ENCODE measurements at regions not wholly inside any gene's neighbourhood (a gene's known extent, or its start where the extent isn't known, plus 50 kb on each side); places are given as distances from the start of the nearest gene placed in this dataset.
A peak's percentile ranks its signal among the peaks of the same experiment; 100 is the strongest.

DNA sequence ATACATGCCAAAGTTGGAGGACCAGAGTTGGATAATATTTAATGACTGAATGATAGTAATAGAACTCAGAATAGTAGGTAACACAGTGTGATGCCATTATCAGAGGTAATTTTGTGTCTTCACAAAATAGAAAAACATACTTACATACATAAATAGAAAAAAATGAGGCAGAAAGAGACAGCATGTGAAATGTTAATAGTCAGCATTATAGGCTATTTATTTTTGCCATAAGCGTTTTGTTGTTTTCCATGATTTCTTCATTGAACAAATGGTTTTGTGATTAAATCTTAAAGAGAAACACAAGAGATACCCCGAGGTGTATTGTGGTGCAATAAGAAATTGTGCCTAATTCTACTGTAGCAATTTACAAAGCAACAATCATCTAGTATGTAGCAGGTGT lies 626.3 kb downstream of the KCNJ2 start:
- no peak overlapping the region for H3K4ac ChIP-seq (ENCODE audit: low read depth, low read length)
- no peak overlapping the region for H3K14ac ChIP-seq (ENCODE audit: low read length)
- H2AK5ac ChIP-seq (ENCODE audit: low read length) = no peak overlapping the region
- H3K4me1 ChIP-seq (ENCODE audit: control insufficient read depth in 1 of 2, insufficient read depth in 2 of 2, low read length in 2 of 2) = no peaks in the 10 kb centered on the region
- no peaks in the 10 kb centered on the region for H3K9me3 ChIP-seq (ENCODE audit: insufficient read depth, low read depth, low read length)
- no peaks in the 10 kb centered on the region for H3K79me1 ChIP-seq (ENCODE audit: low read length)
- no CpG with 5 or more reads among the region's 2 CpGs for WGBS (ENCODE audit: extremely low coverage, insufficient coverage, insufficient read length)
- H3K79me2 ChIP-seq (ENCODE audit: control insufficient read depth, insufficient read depth, low read length, poor library complexity) = no peaks in the 10 kb centered on the region
- H2BK5ac ChIP-seq (ENCODE audit: low read depth, low read length, poor library complexity) = no peak overlapping the region
- H4K12ac ChIP-seq (ENCODE audit: low read depth, low read length) = no peak overlapping the region
- H3K9ac ChIP-seq (ENCODE audit: low read length) = no peak overlapping the region
- no peak overlapping the region for H3K27ac ChIP-seq (ENCODE audit: low read depth, low read length)
- DNase-seq = no peak
- H4K91ac ChIP-seq (ENCODE audit: low read depth, low read length) = no peak overlapping the region
- H3K18ac ChIP-seq (ENCODE audit: low read length) = no peak overlapping the region
- H3K27me3 ChIP-seq (ENCODE audit: insufficient read depth, low read length) = no peaks in the 10 kb centered on the region
- H3K36me3 ChIP-seq (ENCODE audit: control insufficient read depth in 1 of 2, insufficient read depth in 2 of 2, low read length in 2 of 2) = no peaks in the 10 kb centered on the region
- H4K8ac ChIP-seq (ENCODE audit: low read depth, low read length) = no peak overlapping the region
- H3K4me2 ChIP-seq (ENCODE audit: low read length) = no peak overlapping the region
- H2BK12ac ChIP-seq (ENCODE audit: low read length) = no peak overlapping the region
- no peak overlapping the region for H2AFZ ChIP-seq (ENCODE audit: insufficient read depth, low read length, poor library complexity)
- no peak overlapping the region for H2BK120ac ChIP-seq (ENCODE audit: insufficient read depth, low read length, poor library complexity)
- no peak overlapping the region for H3K4me3 ChIP-seq (ENCODE audit: low read depth, low read length)
- H3K23ac ChIP-seq (ENCODE audit: low read length) = no peak overlapping the region

DNA sequence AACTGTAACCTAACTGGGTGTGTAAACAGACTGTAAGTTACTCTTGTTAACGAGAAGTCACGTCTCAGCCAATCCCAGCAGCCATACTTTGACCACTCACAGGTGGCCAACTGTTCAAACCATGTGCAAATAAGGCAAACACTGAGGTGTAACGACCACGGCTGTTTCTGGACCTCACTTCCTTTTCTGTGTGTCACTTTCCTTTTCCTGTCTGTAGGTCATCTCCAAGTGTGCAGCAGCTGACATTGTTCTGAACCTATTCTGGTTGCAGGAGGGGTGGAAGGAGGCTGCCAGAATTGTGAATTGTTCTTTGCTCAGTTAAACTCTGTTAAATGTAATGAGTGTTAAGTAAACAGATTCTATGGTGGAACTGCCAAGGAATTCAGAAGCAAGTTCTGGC lies 627.4 kb downstream of the KCNJ2 start:
- DNase-seq = no peak
- Histone ChIP-seq H3K27me3 (ENCODE audit: insufficient read depth, low read length) (no peaks in the 10 kb centered on the region), H2AFZ (ENCODE audit: insufficient read depth, low read length, poor library complexity) (no peak overlapping the region), H2BK120ac (ENCODE audit: insufficient read depth, low read length, poor library complexity) (no peak overlapping the region), H3K9ac (ENCODE audit: low read length) (no peak overlapping the region), H2BK5ac (ENCODE audit: low read depth, low read length, poor library complexity) (no peak overlapping the region), H3K79me1 (ENCODE audit: low read length) (no peaks in the 10 kb centered on the region), H4K8ac (ENCODE audit: low read depth, low read length) (no peak overlapping the region), H3K79me2 (ENCODE audit: control insufficient read depth, insufficient read depth, low read length, poor library complexity) (no peaks in the 10 kb centered on the region), H3K14ac (ENCODE audit: low read length) (no peak overlapping the region), H2BK12ac (ENCODE audit: low read length) (no peak overlapping the region), H3K27ac (ENCODE audit: low read depth, low read length) (no peak overlapping the region), H3K4me2 (ENCODE audit: low read length) (no peak overlapping the region), H3K4me1 (ENCODE audit: control insufficient read depth in 1 of 2, insufficient read depth in 2 of 2, low read length in 2 of 2) (no peaks in the 10 kb centered on the region), H3K4me3 (ENCODE audit: low read depth, low read length) (no peak overlapping the region), H4K91ac (ENCODE audit: low read depth, low read length) (no peak overlapping the region), H3K4ac (ENCODE audit: low read depth, low read length) (no peak overlapping the region), H3K23ac (ENCODE audit: low read length) (no peak overlapping the region), H2AK5ac (ENCODE audit: low read length) (no peak overlapping the region), H3K36me3 (ENCODE audit: control insufficient read depth in 1 of 2, insufficient read depth in 2 of 2, low read length in 2 of 2) (no peaks in the 10 kb centered on the region), H3K9me3 (ENCODE audit: insufficient read depth, low read depth, low read length) (no peaks in the 10 kb centered on the region), H3K18ac (ENCODE audit: low read length) (no peak overlapping the region), H4K12ac (ENCODE audit: low read depth, low read length) (no peak overlapping the region)
- WGBS (ENCODE audit: extremely low coverage, insufficient coverage, insufficient read length) = no CpG with 5 or more reads among the region's 4 CpGs

- no peak overlapping the region for H4K8ac ChIP-seq (ENCODE audit: low read depth, low read length)
- H3K4me2 ChIP-seq (ENCODE audit: low read length) = no peak overlapping the region
- no peak overlapping the region for H3K27ac ChIP-seq (ENCODE audit: low read depth, low read length)
- H3K4me3 ChIP-seq (ENCODE audit: low read depth, low read length) = no peak overlapping the region
- no peaks in the 10 kb centered on the region for H3K36me3 ChIP-seq (ENCODE audit: control insufficient read depth in 1 of 2, insufficient read depth in 2 of 2, low read length in 2 of 2)
- H2AFZ ChIP-seq (ENCODE audit: insufficient read depth, low read length, poor library complexity) = no peak overlapping the region
- H3K4ac ChIP-seq (ENCODE audit: low read depth, low read length) = no peak overlapping the region
- no peaks in the 10 kb centered on the region for H3K4me1 ChIP-seq (ENCODE audit: control insufficient read depth in 1 of 2, insufficient read depth in 2 of 2, low read length in 2 of 2)
- no peak overlapping the region for H4K91ac ChIP-seq (ENCODE audit: low read depth, low read length)
- H4K12ac ChIP-seq (ENCODE audit: low read depth, low read length) = no peak overlapping the region
- H3K9ac ChIP-seq (ENCODE audit: low read length) = no peak overlapping the region
- 100% methylated on average over 1 of the region's 5 CpGs for whole genome bisulfite sequencing (ENCODE audit: extremely low coverage, insufficient coverage, insufficient read length)
- no peaks in the 10 kb centered on the region for H3K79me2 ChIP-seq (ENCODE audit: control insufficient read depth, insufficient read depth, low read length, poor library complexity)
- H3K18ac ChIP-seq (ENCODE audit: low read length) = no peak overlapping the region
- H2AK5ac ChIP-seq (ENCODE audit: low read length) = no peak overlapping the region
- no peaks in the 10 kb centered on the region for H3K27me3 ChIP-seq (ENCODE audit: insufficient read depth, low read length)
- H3K79me1 ChIP-seq (ENCODE audit: low read length) = no peaks in the 10 kb centered on the region
- no peaks in the 10 kb centered on the region for H3K9me3 ChIP-seq (ENCODE audit: insufficient read depth, low read depth, low read length)
- H3K23ac ChIP-seq (ENCODE audit: low read length) = no peak overlapping the region
- H2BK12ac ChIP-seq (ENCODE audit: low read length) = no peak overlapping the region
- H3K14ac ChIP-seq (ENCODE audit: low read length) = no peak overlapping the region
- no peak for DNase-seq
- H2BK120ac ChIP-seq (ENCODE audit: insufficient read depth, low read length, poor library complexity) = no peak overlapping the region
- no peak overlapping the region for H2BK5ac ChIP-seq (ENCODE audit: low read depth, low read length, poor library complexity)
Measured at GRCh38 chr17:70797166-70797565, 627.8 kb downstream of the KCNJ2 start.

DNA sequence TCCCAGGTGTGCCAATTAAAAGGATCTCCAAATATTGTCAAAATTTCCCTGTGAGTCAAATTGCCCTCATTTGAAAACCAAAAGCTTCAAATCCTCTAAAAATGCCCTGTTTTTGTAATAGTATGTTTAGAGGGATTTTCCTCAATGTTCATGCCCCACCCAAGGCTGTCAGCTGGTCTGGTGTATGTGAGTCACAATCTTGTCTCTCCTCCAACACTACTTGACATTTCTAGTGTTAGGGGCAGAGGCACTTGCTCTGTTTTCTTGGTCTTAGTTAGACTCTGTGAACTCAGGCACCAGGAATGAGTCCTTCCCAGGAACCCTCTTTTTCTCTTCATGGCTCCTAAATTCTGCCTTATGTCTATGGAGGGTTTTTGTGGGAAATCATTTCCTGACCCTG lies 634.8 kb downstream of the KCNJ2 start:
- no peak overlapping the region for H3K9ac ChIP-seq (ENCODE audit: low read length)
- no peak overlapping the region for H4K12ac ChIP-seq (ENCODE audit: low read depth, low read length)
- H3K27me3 ChIP-seq (ENCODE audit: insufficient read depth, low read length) = no peaks in the 10 kb centered on the region
- no peak overlapping the region for H3K4me3 ChIP-seq (ENCODE audit: low read depth, low read length)
- no peaks in the 10 kb centered on the region for H3K9me3 ChIP-seq (ENCODE audit: insufficient read depth, low read depth, low read length)
- H4K8ac ChIP-seq (ENCODE audit: low read depth, low read length) = no peak overlapping the region
- no peak overlapping the region for H3K4ac ChIP-seq (ENCODE audit: low read depth, low read length)
- no peak overlapping the region for H3K14ac ChIP-seq (ENCODE audit: low read length)
- no peak overlapping the region for H4K91ac ChIP-seq (ENCODE audit: low read depth, low read length)
- no peak overlapping the region for H2AK5ac ChIP-seq (ENCODE audit: low read length)
- no peaks in the 10 kb centered on the region for H3K4me1 ChIP-seq (ENCODE audit: control insufficient read depth in 1 of 2, insufficient read depth in 2 of 2, low read length in 2 of 2)
- DNase-seq = no peak
- no peak overlapping the region for H2BK12ac ChIP-seq (ENCODE audit: low read length)
- no peak overlapping the region for H3K18ac ChIP-seq (ENCODE audit: low read length)
- no peak overlapping the region for H3K23ac ChIP-seq (ENCODE audit: low read length)
- no peak overlapping the region for H2BK120ac ChIP-seq (ENCODE audit: insufficient read depth, low read length, poor library complexity)
- no peak overlapping the region for H2BK5ac ChIP-seq (ENCODE audit: low read depth, low read length, poor library complexity)
- no peaks in the 10 kb centered on the region for H3K79me1 ChIP-seq (ENCODE audit: low read length)
- no peak overlapping the region for H3K4me2 ChIP-seq (ENCODE audit: low read length)
- no peak overlapping the region for H2AFZ ChIP-seq (ENCODE audit: insufficient read depth, low read length, poor library complexity)
- no peaks in the 10 kb centered on the region for H3K79me2 ChIP-seq (ENCODE audit: control insufficient read depth, insufficient read depth, low read length, poor library complexity)
- no peaks in the 10 kb centered on the region for H3K36me3 ChIP-seq (ENCODE audit: control insufficient read depth in 1 of 2, insufficient read depth in 2 of 2, low read length in 2 of 2)
- H3K27ac ChIP-seq (ENCODE audit: low read depth, low read length) = no peak overlapping the region

DNA sequence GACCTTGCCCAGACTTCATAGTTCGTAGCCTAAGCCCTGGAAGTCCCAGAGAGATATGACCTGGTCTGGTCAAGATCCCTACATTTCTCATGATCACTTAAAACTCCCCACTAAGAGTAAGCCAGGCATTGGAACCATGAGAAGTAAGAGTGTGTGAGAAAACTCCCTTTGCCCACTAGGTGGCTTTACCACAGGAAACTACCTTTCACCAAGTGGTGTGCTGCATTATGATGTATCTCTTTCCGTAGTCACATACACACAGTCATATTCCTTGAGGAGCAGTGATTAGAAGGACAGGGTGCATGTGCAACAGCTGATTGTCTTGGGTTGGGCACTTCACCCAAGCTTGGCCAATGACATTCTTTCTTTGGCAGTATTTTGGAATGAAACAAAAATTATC lies 639.3 kb downstream of the KCNJ2 start:
- Histone ChIP-seq H3K79me1 (ENCODE audit: low read length) (no peaks in the 10 kb centered on the region), H3K4me3 (ENCODE audit: low read depth, low read length) (no peak overlapping the region), H2AFZ (ENCODE audit: insufficient read depth, low read length, poor library complexity) (no peak overlapping the region), H3K9me3 (ENCODE audit: insufficient read depth, low read depth, low read length) (no peaks in the 10 kb centered on the region), H4K12ac (ENCODE audit: low read depth, low read length) (no peak overlapping the region), H3K4me1 (ENCODE audit: control insufficient read depth in 1 of 2, insufficient read depth in 2 of 2, low read length in 2 of 2) (no peaks in the 10 kb centered on the region), H3K14ac (ENCODE audit: low read length) (no peak overlapping the region), H2AK5ac (ENCODE audit: low read length) (no peak overlapping the region), H3K4me2 (ENCODE audit: low read length) (no peak overlapping the region), H3K23ac (ENCODE audit: low read length) (no peak overlapping the region), H3K79me2 (ENCODE audit: control insufficient read depth, insufficient read depth, low read length, poor library complexity) (no peaks in the 10 kb centered on the region), H3K9ac (ENCODE audit: low read length) (no peak overlapping the region), H4K8ac (ENCODE audit: low read depth, low read length) (no peak overlapping the region), H2BK12ac (ENCODE audit: low read length) (no peak overlapping the region), H2BK5ac (ENCODE audit: low read depth, low read length, poor library complexity) (no peak overlapping the region), H3K18ac (ENCODE audit: low read length) (no peak overlapping the region), H3K27ac (ENCODE audit: low read depth, low read length) (no peak overlapping the region), H3K27me3 (ENCODE audit: insufficient read depth, low read length) (no peaks in the 10 kb centered on the region), H2BK120ac (ENCODE audit: insufficient read depth, low read length, poor library complexity) (no peak overlapping the region), H3K36me3 (ENCODE audit: control insufficient read depth in 1 of 2, insufficient read depth in 2 of 2, low read length in 2 of 2) (no peaks in the 10 kb centered on the region), H4K91ac (ENCODE audit: low read depth, low read length) (no peak overlapping the region), H3K4ac (ENCODE audit: low read depth, low read length) (no peak overlapping the region)
- no CpG with 5 or more reads among the region's 2 CpGs for WGBS (ENCODE audit: extremely low coverage, insufficient coverage, insufficient read length)
- peak in 1 of 2 donors; percentile 16 for DNase-seq
